EL (cell line): ENCODE measurements at regions not wholly inside any gene's neighbourhood (a gene's known extent, or its start where the extent isn't known, plus 50 kb on each side); places are given as distances from the start of the nearest gene placed in this dataset.
A peak's percentile ranks its signal among the peaks of the same experiment; 100 is the strongest.

Experiments
- DNase-seq: peaks from one replicate; pipeline ENCODE4 v3.0.0-alpha.2; 2016

- no peak for DNase-seq
These were observed 321.5 kb downstream of the LRFN2 start for GRCh38 chr6:40265615-40266014.

GRCh38 chr6:40263970-40264369, 323.2 kb downstream of the LRFN2 start:
- DNase-seq: no peak

GRCh38 chr6:40262363-40262762, 324.8 kb downstream of the LRFN2 start:
- no peak for DNase-seq

GRCh38 chr6:40258531-40258930, 324.3 kb upstream of the MOCS1 start:
- DNase-seq: no peak

GRCh38 chr6:40256831-40257230, 322.6 kb upstream of the MOCS1 start:
- DNase-seq: no peak

- no peak for DNase-seq
These were observed 322.0 kb upstream of the MOCS1 start for GRCh38 chr6:40256224-40256623.

GRCh38 chr6:40253420-40253819, 319.2 kb upstream of the MOCS1 start:
- no peak for DNase-seq

- no peak for DNase-seq
These were observed 318.4 kb upstream of the MOCS1 start for GRCh38 chr6:40252531-40253258.

GRCh38 chr6:40251637-40252300, 317.5 kb upstream of the MOCS1 start:
- DNase-seq: no peak

- no peak for DNase-seq
These were observed 315.7 kb upstream of the MOCS1 start for GRCh38 chr6:40249935-40250334.

- no peak for DNase-seq
These were observed 313.4 kb upstream of the MOCS1 start for GRCh38 chr6:40247516-40248115.

- peak; percentile 13 for DNase-seq
These were observed 310.4 kb upstream of the MOCS1 start for GRCh38 chr6:40244699-40245098.

- no peak for DNase-seq
These were observed 298.4 kb upstream of the MOCS1 start for GRCh38 chr6:40232698-40233097.

GRCh38 chr6:40227735-40228134, 293.5 kb upstream of the MOCS1 start:
- DNase-seq: no peak

- DNase-seq: no peak
These were observed 288.1 kb upstream of the MOCS1 start for GRCh38 chr6:40222354-40222753.

GRCh38 chr6:40219799-40220198, 285.5 kb upstream of the MOCS1 start:
- no peak for DNase-seq

- DNase-seq: no peak
These were observed 276.4 kb upstream of the MOCS1 start for GRCh38 chr6:40210628-40211056.

- no peak for DNase-seq
These were observed 271.5 kb upstream of the MOCS1 start for GRCh38 chr6:40205801-40206200.

- no peak for DNase-seq
These were observed 270.7 kb upstream of the MOCS1 start for GRCh38 chr6:40205004-40205403.

GRCh38 chr6:40197371-40197770, 263.1 kb upstream of the MOCS1 start:
- DNase-seq: no peak

GRCh38 chr6:40196135-40196518, 261.9 kb upstream of the MOCS1 start:
- DNase-seq: no peak

GRCh38 chr6:40195428-40196134, 261.3 kb upstream of the MOCS1 start:
- DNase-seq: no peak

- DNase-seq: no peak
These were observed 260.3 kb upstream of the MOCS1 start for GRCh38 chr6:40194447-40195170.
